OCI-LY1 (cell line): ENCODE measurements at regions not wholly inside any gene's neighbourhood (a gene's known extent, or its start where the extent isn't known, plus 50 kb on each side); places are given as distances from the start of the nearest gene placed in this dataset.

Experiments used
- EZH2 ChIP-seq: fragments of 200-600 bp; sonication (generic), shearing (Covaris generic); IDR thresholded peaks from 2 replicates; pipeline ENCODE4 v1.8.0; 2017; ENCODE audit warnings: borderline replicate concordance, mixed run types, mild to moderate bottlenecking, antibody characterized with exemption, low read length, moderate library complexity, mixed read lengths
- TF ChIP-seq, protein P1 (sequence below): fragments of 200-600 bp; sonication (generic), shearing (Covaris generic); IDR thresholded peaks from 2 replicates; pipeline ENCODE4 v1.5.1; 2017; ENCODE audit warnings: mild to moderate bottlenecking, antibody characterized with exemption, low read length, moderate library complexity, mixed read lengths

DNA sequence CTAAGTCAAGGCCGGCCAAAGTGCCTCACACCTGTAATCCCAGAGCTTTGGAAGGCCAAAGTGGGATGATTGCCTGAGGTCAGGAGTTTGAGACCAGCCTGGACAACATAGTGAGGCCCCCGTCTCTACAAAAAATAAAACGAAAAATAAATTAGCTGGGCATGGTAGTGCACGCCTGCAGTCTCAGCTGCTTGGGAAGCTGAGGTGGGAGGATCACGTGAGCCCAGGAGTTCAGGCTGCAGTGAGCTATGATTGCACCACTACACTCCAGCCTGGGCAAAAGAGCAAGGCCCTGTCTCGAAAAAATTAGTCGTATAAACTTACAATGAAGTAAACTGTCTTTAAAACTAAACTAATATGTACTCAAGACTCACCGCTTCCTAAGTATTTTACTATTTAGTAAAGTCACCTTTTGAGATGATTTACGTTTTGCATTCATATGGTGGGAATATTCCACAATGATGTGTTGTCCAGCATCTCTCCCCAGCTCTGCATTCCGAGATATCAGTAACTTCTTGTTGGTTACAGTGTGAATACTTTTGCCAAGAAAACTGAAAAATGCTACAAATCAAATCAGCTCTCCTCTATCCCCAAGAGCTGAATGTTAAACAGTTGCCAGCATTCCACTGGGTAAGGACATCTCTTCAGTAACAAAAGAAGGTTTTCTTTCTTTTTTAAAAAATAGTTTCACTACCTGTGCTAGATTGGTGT lies 84.9 kb upstream of the C21orf91 start:
- TF ChIP-seq, protein P1, sequence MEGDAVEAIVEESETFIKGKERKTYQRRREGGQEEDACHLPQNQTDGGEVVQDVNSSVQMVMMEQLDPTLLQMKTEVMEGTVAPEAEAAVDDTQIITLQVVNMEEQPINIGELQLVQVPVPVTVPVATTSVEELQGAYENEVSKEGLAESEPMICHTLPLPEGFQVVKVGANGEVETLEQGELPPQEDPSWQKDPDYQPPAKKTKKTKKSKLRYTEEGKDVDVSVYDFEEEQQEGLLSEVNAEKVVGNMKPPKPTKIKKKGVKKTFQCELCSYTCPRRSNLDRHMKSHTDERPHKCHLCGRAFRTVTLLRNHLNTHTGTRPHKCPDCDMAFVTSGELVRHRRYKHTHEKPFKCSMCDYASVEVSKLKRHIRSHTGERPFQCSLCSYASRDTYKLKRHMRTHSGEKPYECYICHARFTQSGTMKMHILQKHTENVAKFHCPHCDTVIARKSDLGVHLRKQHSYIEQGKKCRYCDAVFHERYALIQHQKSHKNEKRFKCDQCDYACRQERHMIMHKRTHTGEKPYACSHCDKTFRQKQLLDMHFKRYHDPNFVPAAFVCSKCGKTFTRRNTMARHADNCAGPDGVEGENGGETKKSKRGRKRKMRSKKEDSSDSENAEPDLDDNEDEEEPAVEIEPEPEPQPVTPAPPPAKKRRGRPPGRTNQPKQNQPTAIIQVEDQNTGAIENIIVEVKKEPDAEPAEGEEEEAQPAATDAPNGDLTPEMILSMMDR, result no peak
- no peak for TF ChIP-seq EZH2
